GM21423 (cell line): ENCODE measurements at regions not wholly inside any gene's neighbourhood (a gene's known extent, or its start where the extent isn't known, plus 50 kb on each side); places are given as distances from the start of the nearest gene placed in this dataset.

Experiments
- ATAC-seq: cut with Tn5 transposase; IDR thresholded peaks from one replicate; pipeline ENCODE4 v1.9.1; 2021; ENCODE audit warnings: mild to moderate bottlenecking, moderate library complexity; ENCODE audit not compliant: unreplicated experiment

- ATAC-seq = no peak
Measured at GRCh38 chr21:27467366-27467765, 500.5 kb upstream of the ADAMTS5 start.

GRCh38 chr21:27466140-27466539 lies 499.3 kb upstream of the ADAMTS5 start:
- no peak for ATAC-seq

- no peak for ATAC-seq
Measured at GRCh38 chr21:27464648-27465047, 497.8 kb upstream of the ADAMTS5 start.

GRCh38 chr21:27462726-27463125 lies 495.8 kb upstream of the ADAMTS5 start:
- no peak for ATAC-seq

- no peak for ATAC-seq
Measured at GRCh38 chr21:27454234-27454633, 487.3 kb upstream of the ADAMTS5 start.

GRCh38 chr21:27451116-27451515 lies 484.2 kb upstream of the ADAMTS5 start:
- no peak for ATAC-seq

GRCh38 chr21:27450216-27450615 lies 483.3 kb upstream of the ADAMTS5 start:
- ATAC-seq = no peak

GRCh38 chr21:27448960-27449359 lies 482.1 kb upstream of the ADAMTS5 start:
- ATAC-seq = no peak

GRCh38 chr21:27447843-27448242 lies 481.0 kb upstream of the ADAMTS5 start:
- ATAC-seq = no peak

GRCh38 chr21:27429710-27430341 lies 462.9 kb upstream of the ADAMTS5 start:
- ATAC-seq = no peak

- no peak for ATAC-seq
Measured at GRCh38 chr21:27426196-27426595, 459.3 kb upstream of the ADAMTS5 start.

- no peak for ATAC-seq
Measured at GRCh38 chr21:27425574-27425973, 458.7 kb upstream of the ADAMTS5 start.

- no peak for ATAC-seq
Measured at GRCh38 chr21:27425172-27425571, 458.3 kb upstream of the ADAMTS5 start.

GRCh38 chr21:27424601-27425000 lies 457.7 kb upstream of the ADAMTS5 start:
- no peak for ATAC-seq

GRCh38 chr21:27423906-27424595 lies 457.2 kb upstream of the ADAMTS5 start:
- no peak for ATAC-seq

GRCh38 chr21:27423038-27423437 lies 456.1 kb upstream of the ADAMTS5 start:
- ATAC-seq = no peak

GRCh38 chr21:27422435-27422834 lies 455.5 kb upstream of the ADAMTS5 start:
- no peak for ATAC-seq

GRCh38 chr21:27421654-27422053 lies 454.8 kb upstream of the ADAMTS5 start:
- no peak for ATAC-seq

GRCh38 chr21:27419153-27419552 lies 452.3 kb upstream of the ADAMTS5 start:
- no peak for ATAC-seq

- ATAC-seq = no peak
Measured at GRCh38 chr21:27418346-27418745, 451.5 kb upstream of the ADAMTS5 start.

- ATAC-seq = no peak
Measured at GRCh38 chr21:27412530-27412929, 445.6 kb upstream of the ADAMTS5 start.

GRCh38 chr21:27408826-27409225 lies 441.9 kb upstream of the ADAMTS5 start:
- ATAC-seq = no peak

- no peak for ATAC-seq
Measured at GRCh38 chr21:27407271-27407670, 440.4 kb upstream of the ADAMTS5 start.
